IMR-90 (cell line): ENCODE measurements at regions not wholly inside any gene's neighbourhood (a gene's known extent, or its start where the extent isn't known, plus 50 kb on each side); places are given as distances from the start of the nearest gene placed in this dataset.

Experiments used
- ATAC-seq: fragments of 200-7000 bp; cut with Tn5 transposase; 2 replicates; pipeline ENCODE4 v1.9.1; 2020; ENCODE audit warnings: low read depth, mild to moderate bottlenecking, moderate library complexity
- BruUV-seq: library from RNA; stranded (reverse); fragments of 400-500 nt; replicated peaks from 2 replicates; lab custom pipeline; 2021; lab: Mats Ljungman, UMichigan
- CTCF ChIA-PET: fragments of 300-600 bp; formaldehyde crosslinking; extraction: SDS; loops from one replicate; lab custom pipeline; 2021; ENCODE audit warnings: antibody characterized with exemption; lab: Yijun Ruan, JAX
- POLR2A ChIA-PET: fragments of 300-600 bp; sonication (Branson Sonifier 250); formaldehyde crosslinking; loops from one replicate; lab custom pipeline; 2022; ENCODE audit warnings: antibody characterized with exemption; ENCODE audit not compliant: unreplicated experiment; lab: Charles Lee
- DNase-seq: peaks from one replicate; pipeline ENCODE4 v3.0.0; 2013
- H2AFZ ChIP-seq: replicated peaks from 2 replicates; pipeline ENCODE3; 2013; ENCODE audit warnings: low read length, mild to moderate bottlenecking; ENCODE audit not compliant: poor library complexity
- H2AK5ac ChIP-seq: 2 replicates; pipeline ENCODE4 v1.6.1; 2013; ENCODE audit warnings: low read depth, low read length, inconsistent platforms
- H2AK9ac ChIP-seq: replicated peaks from 2 replicates; pipeline ENCODE3; 2013; ENCODE audit warnings: mild to moderate bottlenecking, low read depth, low read length, moderate library complexity; ENCODE audit not compliant: poor library complexity
- H2BK120ac ChIP-seq: 2 replicates; pipeline ENCODE4 v1.6.1; 2013; ENCODE audit warnings: low read depth, low read length, inconsistent platforms
- H2BK15ac ChIP-seq: 3 replicates; pipeline ENCODE4 v1.6.1; 2013; ENCODE audit warnings: low read depth, low read length, inconsistent platforms
- H2BK20ac ChIP-seq: 2 replicates; pipeline ENCODE4 v1.6.1; 2013; ENCODE audit warnings: low read depth, mild to moderate bottlenecking, inconsistent platforms, low read length, moderate library complexity
- H2BK5ac ChIP-seq: 2 replicates; pipeline ENCODE4 v1.6.1; 2013; ENCODE audit warnings: mild to moderate bottlenecking, low read depth, low read length, inconsistent platforms; ENCODE audit not compliant: poor library complexity, severe bottlenecking
- H3K14ac ChIP-seq: replicated peaks from 2 replicates; pipeline ENCODE4 v1.6.1; 2013; ENCODE audit warnings: low read depth, low read length, inconsistent platforms
- H3K18ac ChIP-seq: 2 replicates; pipeline ENCODE4 v1.6.1; 2013; ENCODE audit warnings: low read depth, low read length, control low read depth
- H3K23ac ChIP-seq: 2 replicates; pipeline ENCODE4 v1.6.1; 2013; ENCODE audit warnings: low read depth, low read length, inconsistent platforms
- H3K27ac ChIP-seq: 2 replicates; pipeline ENCODE4 v1.5.1; 2013; ENCODE audit warnings: mild to moderate bottlenecking, control low read depth, low read length; ENCODE audit not compliant: insufficient read depth
- H3K27me3 ChIP-seq: 2 replicates; pipeline ENCODE4 v1.6.1; 2013; ENCODE audit warnings: low read length; ENCODE audit not compliant: control insufficient read depth, insufficient read depth
- H3K36me3 ChIP-seq: 2 replicates; pipeline ENCODE4 v1.6.1; 2013; ENCODE audit warnings: low read length, mixed read lengths; ENCODE audit not compliant: control insufficient read depth, insufficient read depth
- H3K4ac ChIP-seq: 2 replicates; pipeline ENCODE4 v1.6.1; 2013; ENCODE audit warnings: low read depth, low read length, inconsistent platforms
- H3K4me1 ChIP-seq: 2 replicates; pipeline ENCODE4 v1.6.1; 2013; ENCODE audit warnings: low read length, mixed read lengths; ENCODE audit not compliant: control insufficient read depth, insufficient read depth
- H3K4me2 ChIP-seq: 2 replicates; pipeline ENCODE4 v1.6.1; 2013; ENCODE audit warnings: low read depth, mild to moderate bottlenecking, control low read depth, low read length, moderate library complexity
- H3K4me3 ChIP-seq: 2 replicates; pipeline ENCODE4 v1.5.1; 2013; ENCODE audit warnings: low read depth, mild to moderate bottlenecking, control low read depth, low read length, moderate library complexity; ENCODE audit not compliant: insufficient read depth
- H3K56ac ChIP-seq: 2 replicates; pipeline ENCODE4 v1.6.1; 2013; ENCODE audit warnings: low read length, inconsistent platforms; ENCODE audit not compliant: insufficient read depth; ENCODE audit errors: extremely low read depth
- H3K79me1 ChIP-seq, 2 experiments: 2 replicates each; pipeline ENCODE4 v1.6.1; 2013; ENCODE audit warnings: low read length in 2 of 2, inconsistent platforms in 1 of 2, low read depth in 1 of 2
- H3K9ac ChIP-seq: 2 replicates; pipeline ENCODE4 v1.6.1; 2013; ENCODE audit warnings: low read depth, low read length, control low read depth
- H3K9me1 ChIP-seq: 2 replicates; pipeline ENCODE4 v1.6.1; 2013; ENCODE audit warnings: low read length, inconsistent platforms; ENCODE audit not compliant: insufficient read depth
- H3K9me3 ChIP-seq: 2 replicates; pipeline ENCODE4 v1.6.1; 2013; ENCODE audit warnings: low read length; ENCODE audit not compliant: control insufficient read depth, insufficient read depth
- H4K20me1 ChIP-seq: 2 replicates; pipeline ENCODE4 v1.6.1; 2013; ENCODE audit warnings: low read length, inconsistent platforms; ENCODE audit not compliant: insufficient read depth
- H4K5ac ChIP-seq: 2 replicates; pipeline ENCODE4 v1.6.1; 2013; ENCODE audit warnings: mild to moderate bottlenecking, low read depth, low read length, control low read depth
- H4K8ac ChIP-seq, 2 experiments: 2 replicates each; pipeline ENCODE4 v1.6.1; 2013; ENCODE audit warnings: low read depth in 2 of 2, low read length in 2 of 2, control low read depth in 1 of 2, inconsistent platforms in 1 of 2
- H4K91ac ChIP-seq: 2 replicates; pipeline ENCODE4 v1.6.1; 2013; ENCODE audit warnings: low read depth, low read length, inconsistent platforms; ENCODE audit not compliant: insufficient read depth
- CHD1 ChIP-seq: IDR thresholded peaks from 2 replicates; pipeline ENCODE4 v1.6.1; 2012; ENCODE audit warnings: low read depth, low read length, improper control_type of control experiment
- FOS ChIP-seq: fragments of 150-350 bp; IDR thresholded peaks from 2 replicates; pipeline ENCODE4 v1.6.1; 2016; ENCODE audit warnings: low read depth, low read length
- MXI1 ChIP-seq: IDR thresholded peaks from 2 replicates; pipeline ENCODE4 v1.6.1; 2012; ENCODE audit warnings: low read depth, mild to moderate bottlenecking, low read length, moderate library complexity, borderline replicate concordance
- NFE2L2 ChIP-seq: fragments of 150-350 bp; IDR thresholded peaks from 2 replicates; pipeline ENCODE4 v1.6.1; 2016; ENCODE audit warnings: low read depth, mild to moderate bottlenecking, low read length
- RFX5 ChIP-seq: IDR thresholded peaks from 2 replicates; pipeline ENCODE4 v1.8.0; 2012; ENCODE audit warnings: low read depth, mild to moderate bottlenecking, low read length, moderate library complexity
- WGBS, 2 experiments: methylation state at CpG; one replicate each; pipeline versions ENCODE4 v1.1.5 to v1.1.7; 2013; ENCODE audit warnings: missing lambda C conversion rate in 2 of 2; ENCODE audit not compliant: insufficient read length in 1 of 2; ENCODE audit errors: extremely low coverage in 2 of 2; 5-methylcytosine and 5-hydroxymethylcytosine counted together
- dilution Hi-C: fragments of 300-500 bp; cut with HindIII; formaldehyde crosslinking; loops from one replicate; pipeline ENCODE4 v1.14.3; 2018; ENCODE audit warnings: low sequenced_read_pairs; ENCODE audit not compliant: unreplicated experiment
- in situ Hi-C: fragments of 300-500 bp; cut with MboI; formaldehyde crosslinking; loops from 3 replicates; pipeline ENCODE4 v1.14.3; 2019; ENCODE audit warnings: low sequenced_read_pairs, inconsistent platforms, mixed read lengths
- intact Hi-C: fragments of 100-400 bp; cut with micrococcal nuclease; formaldehyde crosslinking; loops from 2 replicates; pipeline ENCODE4 v1.10.0; 2022
- TF ChIP-seq, protein P1 (sequence below): conservative IDR thresholded peaks from 2 replicates; pipeline ENCODE4 v1.5.1; 2012; ENCODE audit warnings: mild to moderate bottlenecking, low read depth, low read length, improper control_type of control experiment
- TF ChIP-seq, protein P2 (sequence below): fragments of 150-350 bp; IDR thresholded peaks from 2 replicates; pipeline ENCODE4 v1.6.1; 2017; ENCODE audit warnings: mild to moderate bottlenecking, antibody characterized with exemption, low read length, low read depth

DNA sequence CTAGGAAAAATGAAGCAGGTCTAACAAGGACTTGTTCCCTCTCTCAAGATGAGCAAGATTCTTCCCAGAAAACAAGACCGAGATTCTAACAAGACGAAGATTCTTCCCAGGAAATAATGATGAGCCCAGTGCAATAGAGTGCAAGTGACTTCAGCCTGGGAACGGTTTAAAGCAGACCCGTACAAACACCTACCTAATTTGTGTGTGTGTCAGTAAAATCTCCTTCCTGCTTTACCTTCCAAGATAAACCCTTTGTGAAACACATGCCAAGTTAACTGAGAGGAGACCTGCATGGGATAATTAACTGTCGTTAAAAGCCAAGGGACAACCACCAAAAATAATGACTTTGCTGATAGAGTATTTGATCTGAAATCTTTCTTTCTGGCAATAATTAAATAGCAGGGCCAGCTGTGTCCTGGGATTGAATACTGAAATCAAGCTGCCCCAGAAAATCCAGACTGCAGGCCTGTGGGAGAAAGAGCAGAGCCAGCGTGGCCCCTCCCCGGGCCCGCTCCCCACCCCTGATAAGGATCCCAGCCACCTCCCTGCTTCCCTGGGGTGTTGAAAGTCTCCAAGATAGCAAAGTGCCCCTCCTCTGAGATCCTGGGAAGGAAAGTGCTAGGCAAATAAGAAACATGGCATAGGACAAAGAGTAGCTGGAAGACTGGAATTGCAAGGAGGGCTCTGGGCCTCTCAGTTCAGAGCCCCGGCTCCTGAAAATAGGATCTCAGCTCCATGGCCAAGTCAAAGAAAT lies 145.5 kb downstream of the CYP26B1 start:
- Histone ChIP-seq H2BK120ac (no peak overlapping the region), H3K4me1 (no peaks in the 10 kb centered on the region), H2BK15ac (no peak overlapping the region), H3K9me1 (no peaks in the 10 kb centered on the region), H4K20me1 (no peaks in the 10 kb centered on the region), H2BK20ac (no peak overlapping the region), H3K4me3 (no peak overlapping the region), H3K27me3 (peaks cover 8% of the 10 kb centered on the region), H3K9me3 (no peaks in the 10 kb centered on the region), H3K23ac (no peak overlapping the region), H4K91ac (no peak overlapping the region), H3K36me3 (no peaks in the 10 kb centered on the region), H2AK5ac (no peak overlapping the region), H2BK5ac (no peak overlapping the region), H4K8ac (no peak overlapping the region), H4K5ac (no peak overlapping the region), H3K79me1 (no peaks in the 10 kb centered on the region), H3K4me2 (no peak overlapping the region), H2AFZ (no peak overlapping the region), H3K14ac (no peak overlapping the region), H3K27ac (no peak overlapping the region), H3K18ac (no peak overlapping the region), H3K56ac (no peak overlapping the region), H3K4ac (no peak overlapping the region), H3K9ac (no peak overlapping the region), H2AK9ac (no peak overlapping the region)
- dilution Hi-C loops (no loop called here), intact Hi-C loops (no loop called here), in situ Hi-C loops (no loop called here)
- no peak for ATAC-seq
- no peak for DNase-seq
- BruUV-seq = no TSS peak
- POLR2A ChIA-PET = no interaction called here
- CTCF ChIA-PET = no interaction called here
- TF ChIP-seq, protein P1, sequence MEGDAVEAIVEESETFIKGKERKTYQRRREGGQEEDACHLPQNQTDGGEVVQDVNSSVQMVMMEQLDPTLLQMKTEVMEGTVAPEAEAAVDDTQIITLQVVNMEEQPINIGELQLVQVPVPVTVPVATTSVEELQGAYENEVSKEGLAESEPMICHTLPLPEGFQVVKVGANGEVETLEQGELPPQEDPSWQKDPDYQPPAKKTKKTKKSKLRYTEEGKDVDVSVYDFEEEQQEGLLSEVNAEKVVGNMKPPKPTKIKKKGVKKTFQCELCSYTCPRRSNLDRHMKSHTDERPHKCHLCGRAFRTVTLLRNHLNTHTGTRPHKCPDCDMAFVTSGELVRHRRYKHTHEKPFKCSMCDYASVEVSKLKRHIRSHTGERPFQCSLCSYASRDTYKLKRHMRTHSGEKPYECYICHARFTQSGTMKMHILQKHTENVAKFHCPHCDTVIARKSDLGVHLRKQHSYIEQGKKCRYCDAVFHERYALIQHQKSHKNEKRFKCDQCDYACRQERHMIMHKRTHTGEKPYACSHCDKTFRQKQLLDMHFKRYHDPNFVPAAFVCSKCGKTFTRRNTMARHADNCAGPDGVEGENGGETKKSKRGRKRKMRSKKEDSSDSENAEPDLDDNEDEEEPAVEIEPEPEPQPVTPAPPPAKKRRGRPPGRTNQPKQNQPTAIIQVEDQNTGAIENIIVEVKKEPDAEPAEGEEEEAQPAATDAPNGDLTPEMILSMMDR = no peak
- TF ChIP-seq FOS (no peak), CHD1 (no peak), MXI1 (no peak), NFE2L2 (no peak), RFX5 (no peak)
- TF ChIP-seq, protein P2, sequence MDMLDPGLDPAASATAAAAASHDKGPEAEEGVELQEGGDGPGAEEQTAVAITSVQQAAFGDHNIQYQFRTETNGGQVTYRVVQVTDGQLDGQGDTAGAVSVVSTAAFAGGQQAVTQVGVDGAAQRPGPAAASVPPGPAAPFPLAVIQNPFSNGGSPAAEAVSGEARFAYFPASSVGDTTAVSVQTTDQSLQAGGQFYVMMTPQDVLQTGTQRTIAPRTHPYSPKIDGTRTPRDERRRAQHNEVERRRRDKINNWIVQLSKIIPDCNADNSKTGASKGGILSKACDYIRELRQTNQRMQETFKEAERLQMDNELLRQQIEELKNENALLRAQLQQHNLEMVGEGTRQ = no peak
- no CpG with 5 or more reads among the region's 9 CpGs for WGBS, 2 experiments
